ENCODE measurements at regions not wholly inside any gene's neighbourhood (a gene's known extent, or its start where the extent isn't known, plus 50 kb on each side); places are given as distances from the start of the nearest gene placed in this dataset.

DNA sequence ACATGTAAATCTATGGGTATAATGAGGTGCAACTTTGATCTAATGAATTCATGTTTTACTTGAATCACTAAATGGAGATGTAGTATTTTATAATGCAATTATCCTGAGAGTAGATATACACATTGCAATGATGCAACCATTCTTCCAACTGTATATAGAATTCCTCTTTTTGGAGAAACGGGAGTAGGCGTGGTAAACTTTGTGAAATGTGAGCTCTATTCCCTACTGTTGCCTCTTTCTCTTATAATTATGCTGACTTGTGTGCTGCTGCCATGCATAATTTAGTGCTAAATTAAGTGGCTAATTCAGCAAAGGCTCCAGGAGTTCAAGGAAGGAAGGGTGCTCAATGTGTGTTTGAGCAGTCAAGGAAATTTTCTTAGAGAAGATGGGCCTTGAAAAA, 116.6 kb upstream of the SLC35B3 start:
- TF ChIP-seq, protein P1, sequence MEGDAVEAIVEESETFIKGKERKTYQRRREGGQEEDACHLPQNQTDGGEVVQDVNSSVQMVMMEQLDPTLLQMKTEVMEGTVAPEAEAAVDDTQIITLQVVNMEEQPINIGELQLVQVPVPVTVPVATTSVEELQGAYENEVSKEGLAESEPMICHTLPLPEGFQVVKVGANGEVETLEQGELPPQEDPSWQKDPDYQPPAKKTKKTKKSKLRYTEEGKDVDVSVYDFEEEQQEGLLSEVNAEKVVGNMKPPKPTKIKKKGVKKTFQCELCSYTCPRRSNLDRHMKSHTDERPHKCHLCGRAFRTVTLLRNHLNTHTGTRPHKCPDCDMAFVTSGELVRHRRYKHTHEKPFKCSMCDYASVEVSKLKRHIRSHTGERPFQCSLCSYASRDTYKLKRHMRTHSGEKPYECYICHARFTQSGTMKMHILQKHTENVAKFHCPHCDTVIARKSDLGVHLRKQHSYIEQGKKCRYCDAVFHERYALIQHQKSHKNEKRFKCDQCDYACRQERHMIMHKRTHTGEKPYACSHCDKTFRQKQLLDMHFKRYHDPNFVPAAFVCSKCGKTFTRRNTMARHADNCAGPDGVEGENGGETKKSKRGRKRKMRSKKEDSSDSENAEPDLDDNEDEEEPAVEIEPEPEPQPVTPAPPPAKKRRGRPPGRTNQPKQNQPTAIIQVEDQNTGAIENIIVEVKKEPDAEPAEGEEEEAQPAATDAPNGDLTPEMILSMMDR (CRISPR knock-in tag; IDR thresholded peaks at IDR 0.05), result no peak
- TF ChIP-seq, protein P2, sequence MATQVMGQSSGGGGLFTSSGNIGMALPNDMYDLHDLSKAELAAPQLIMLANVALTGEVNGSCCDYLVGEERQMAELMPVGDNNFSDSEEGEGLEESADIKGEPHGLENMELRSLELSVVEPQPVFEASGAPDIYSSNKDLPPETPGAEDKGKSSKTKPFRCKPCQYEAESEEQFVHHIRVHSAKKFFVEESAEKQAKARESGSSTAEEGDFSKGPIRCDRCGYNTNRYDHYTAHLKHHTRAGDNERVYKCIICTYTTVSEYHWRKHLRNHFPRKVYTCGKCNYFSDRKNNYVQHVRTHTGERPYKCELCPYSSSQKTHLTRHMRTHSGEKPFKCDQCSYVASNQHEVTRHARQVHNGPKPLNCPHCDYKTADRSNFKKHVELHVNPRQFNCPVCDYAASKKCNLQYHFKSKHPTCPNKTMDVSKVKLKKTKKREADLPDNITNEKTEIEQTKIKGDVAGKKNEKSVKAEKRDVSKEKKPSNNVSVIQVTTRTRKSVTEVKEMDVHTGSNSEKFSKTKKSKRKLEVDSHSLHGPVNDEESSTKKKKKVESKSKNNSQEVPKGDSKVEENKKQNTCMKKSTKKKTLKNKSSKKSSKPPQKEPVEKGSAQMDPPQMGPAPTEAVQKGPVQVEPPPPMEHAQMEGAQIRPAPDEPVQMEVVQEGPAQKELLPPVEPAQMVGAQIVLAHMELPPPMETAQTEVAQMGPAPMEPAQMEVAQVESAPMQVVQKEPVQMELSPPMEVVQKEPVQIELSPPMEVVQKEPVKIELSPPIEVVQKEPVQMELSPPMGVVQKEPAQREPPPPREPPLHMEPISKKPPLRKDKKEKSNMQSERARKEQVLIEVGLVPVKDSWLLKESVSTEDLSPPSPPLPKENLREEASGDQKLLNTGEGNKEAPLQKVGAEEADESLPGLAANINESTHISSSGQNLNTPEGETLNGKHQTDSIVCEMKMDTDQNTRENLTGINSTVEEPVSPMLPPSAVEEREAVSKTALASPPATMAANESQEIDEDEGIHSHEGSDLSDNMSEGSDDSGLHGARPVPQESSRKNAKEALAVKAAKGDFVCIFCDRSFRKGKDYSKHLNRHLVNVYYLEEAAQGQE (IDR thresholded peaks at IDR 0.05; ENCODE audit: borderline replicate concordance in 1 of 2, low read depth in 1 of 2, low read length in 2 of 2), result no peak
- TF ChIP-seq ZSCAN29 (CRISPR knock-in tag; conservative IDR thresholded peaks at IDR 0.05), result no peak
- no peak for TF ChIP-seq ZFX (CRISPR knock-in tag; IDR thresholded peaks at IDR 0.05; ENCODE audit: low read depth)
- no peak for TF ChIP-seq EZH2 (conservative IDR thresholded peaks at IDR 0.05; ENCODE audit: low read depth, low read length)
- TF ChIP-seq, protein P3, sequence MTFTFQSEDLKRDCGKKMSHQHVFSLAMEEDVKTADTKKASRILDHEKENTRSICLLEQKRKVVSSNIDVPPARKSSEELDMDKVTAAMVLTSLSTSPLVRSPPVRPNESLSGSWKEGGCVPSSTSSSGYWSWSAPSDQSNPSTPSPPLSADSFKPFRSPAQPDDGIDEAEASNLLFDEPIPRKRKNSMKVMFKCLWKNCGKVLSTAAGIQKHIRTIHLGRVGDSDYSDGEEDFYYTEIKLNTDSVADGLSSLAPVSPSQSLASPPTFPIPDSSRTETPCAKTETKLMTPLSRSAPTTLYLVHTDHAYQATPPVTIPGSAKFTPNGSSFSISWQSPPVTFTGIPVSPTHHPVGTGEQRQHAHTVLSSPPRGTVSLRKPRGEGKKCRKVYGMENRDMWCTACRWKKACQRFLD (CRISPR knock-in tag; IDR thresholded peaks at IDR 0.05; ENCODE audit: borderline replicate concordance), result no peak
- TF ChIP-seq MTF1 (CRISPR knock-in tag; IDR thresholded peaks at IDR 0.05), result no peak
- no peak for TF ChIP-seq MAFF (IDR thresholded peaks at IDR 0.05; ENCODE audit: low read depth, low read length)
- TF ChIP-seq HMGXB3 (CRISPR knock-in tag; IDR thresholded peaks at IDR 0.05; ENCODE audit: borderline replicate concordance), result no peak
- TF ChIP-seq, protein P4, sequence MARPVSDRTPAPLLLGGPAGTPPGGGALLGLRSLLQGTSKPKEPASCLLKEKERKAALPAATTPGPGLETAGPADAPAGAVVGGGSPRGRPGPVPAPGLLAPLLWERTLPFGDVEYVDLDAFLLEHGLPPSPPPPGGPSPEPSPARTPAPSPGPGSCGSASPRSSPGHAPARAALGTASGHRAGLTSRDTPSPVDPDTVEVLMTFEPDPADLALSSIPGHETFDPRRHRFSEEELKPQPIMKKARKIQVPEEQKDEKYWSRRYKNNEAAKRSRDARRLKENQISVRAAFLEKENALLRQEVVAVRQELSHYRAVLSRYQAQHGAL (CRISPR knock-in tag; IDR thresholded peaks at IDR 0.05; ENCODE audit: not compliant biosample characterization), result no peak
- TF ChIP-seq, protein P5, sequence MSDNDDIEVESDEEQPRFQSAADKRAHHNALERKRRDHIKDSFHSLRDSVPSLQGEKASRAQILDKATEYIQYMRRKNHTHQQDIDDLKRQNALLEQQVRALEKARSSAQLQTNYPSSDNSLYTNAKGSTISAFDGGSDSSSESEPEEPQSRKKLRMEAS (IDR thresholded peaks at IDR 0.05), result no peak

Data from HepG2 (cell line).